Stomach (tissue), 8 donors: ENCODE measurements at regions not wholly inside any gene's neighbourhood (a gene's known extent, or its start where the extent isn't known, plus 50 kb on each side); places are given as distances from the start of the nearest gene placed in this dataset.

Experiments used
- DNase-seq, 2 donors: peaks; one replicate each; pipeline versions ENCODE4 v3.0.0 to v3.0.0-alpha.2; 2013 to 2019
- H3K27ac ChIP-seq, 5 donors: fragments of 200-600 bp in 4 of 5; sonication (generic) in 4 of 5; one replicate each; pipeline ENCODE4 v1.5.1; 2013 to 2019; ENCODE audit warnings: mild to moderate bottlenecking in 1 of 5, moderate library complexity in 1 of 5
- H3K27me3 ChIP-seq, 3 donors: fragments of 200-600 bp; sonication (generic); one replicate each; pipeline ENCODE4 v1.5.1; 2017 to 2019; ENCODE audit warnings: mixed run types in 1 of 3
- H3K36me3 ChIP-seq, 4 donors: fragments of 200-600 bp; sonication (generic); 1 replicate in 3 of 4; 2 replicates in 1 of 4; pipeline ENCODE4 v1.5.1; 2016 to 2019
- H3K4me1 ChIP-seq, 4 donors: fragments of 200-600 bp; sonication (generic); one replicate each; pipeline ENCODE4 v1.5.1; 2016 to 2019
- H3K4me3 ChIP-seq, 4 donors: fragments of 200-600 bp; sonication (generic) in 3 of 4; one replicate each; pipeline ENCODE4 v1.5.1; 2016 to 2019; ENCODE audit warnings: mild to moderate bottlenecking in 1 of 4
- H3K9me3 ChIP-seq, 4 donors: fragments of 200-600 bp; sonication (generic); one replicate each; pipeline ENCODE4 v1.5.1; 2016 to 2019
- CTCF ChIP-seq, 7 experiments: fragments of 450-650 bp in 4 of 7; fragments of 200-600 bp in 3 of 7; sonication (generic) in 3 of 7; IDR thresholded peaks; one replicate each; pipeline ENCODE4 v1.5.1; 2016 to 2019; ENCODE audit warnings: antibody characterized with exemption in 7 of 7, control low read depth in 2 of 7, mild to moderate bottlenecking in 1 of 7
- EP300 ChIP-seq: sonication (generic); formaldehyde crosslinking; IDR thresholded peaks from one replicate; pipeline ENCODE4 v1.6.1; 2017; ENCODE audit warnings: antibody characterized with exemption
- POLR2A ChIP-seq, 4 donors: fragments of 450-650 bp; IDR thresholded peaks; one replicate each; pipeline ENCODE4 v1.6.1; 2016; ENCODE audit warnings: antibody characterized with exemption in 4 of 4, control low read depth in 2 of 4, mild to moderate bottlenecking in 1 of 4, moderate library complexity in 1 of 4
- POLR2AphosphoS5 ChIP-seq, 3 donors: sonication (generic); formaldehyde crosslinking; IDR thresholded peaks; one replicate each; pipeline ENCODE4 v1.6.1; 2016; ENCODE audit warnings: antibody characterized with exemption in 3 of 3
- WGBS, 5 donors: extraction: QIAGEN DNeasy Blood & Tissue Kit in 3 of 5; methylation state at CpG; one replicate each; pipeline versions ENCODE4 v1.1.5 to v1.1.7; 2013 to 2018; 5-methylcytosine and 5-hydroxymethylcytosine counted together
- intact Hi-C: fragments of 100-400 bp; cut with DNase I; formaldehyde crosslinking; loops from one replicate; pipeline ENCODE4 v1.15.1; 2023; ENCODE audit warnings: low total_unique reads
- donor health status: healthy with polysubstance abuse.
- donor health status: Bipolar disorder and iron deficiency.
- donor health status: healthy.

DNA sequence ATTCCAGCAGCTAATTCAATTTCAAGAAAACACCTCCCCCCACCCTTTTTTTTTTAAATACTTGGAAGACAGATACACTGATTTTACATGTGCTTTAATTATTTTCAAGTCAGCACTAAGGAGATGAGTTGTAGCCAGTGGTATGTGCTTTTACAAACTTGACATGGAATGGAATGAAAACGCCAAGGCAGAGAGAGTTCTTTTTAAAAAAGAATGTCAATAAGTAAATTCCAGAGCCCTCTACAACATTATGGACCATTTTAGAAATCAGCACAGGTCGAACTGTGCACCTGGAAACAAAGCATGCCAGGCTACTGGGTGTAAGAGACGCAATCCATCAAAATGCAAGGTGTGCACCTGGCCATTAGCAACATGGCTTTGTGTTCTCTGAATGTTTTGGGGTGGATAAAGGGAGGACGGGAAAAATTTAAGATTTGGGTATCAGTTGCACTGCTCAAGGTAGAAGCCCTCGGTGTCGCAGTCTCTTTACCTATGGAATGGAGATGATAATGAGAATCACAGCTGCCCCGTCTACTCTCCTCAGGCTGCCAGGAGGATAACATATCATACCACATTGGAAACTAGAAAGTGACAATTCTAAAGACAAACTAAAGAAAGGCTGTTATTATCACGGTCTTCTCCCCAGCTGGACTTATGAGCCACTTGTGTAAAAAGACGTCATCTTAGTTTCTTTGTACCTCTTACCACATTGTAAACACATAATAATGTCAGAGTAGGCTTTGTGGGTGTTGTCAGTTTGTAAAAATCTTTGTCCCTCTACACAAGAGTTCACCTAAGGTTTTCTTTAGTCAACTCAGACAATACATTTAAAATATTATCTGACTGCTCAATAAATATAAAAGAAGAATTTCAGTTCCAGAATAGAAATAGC is 107.4 kb upstream of the PRICKLE2 start:
- no peak for TF ChIP-seq POLR2AphosphoS5 (IDR thresholded peaks at IDR 0.05)
- no peak for TF ChIP-seq POLR2A (IDR thresholded peaks at IDR 0.05)
- no peak for TF ChIP-seq CTCF (IDR thresholded peaks at IDR 0.05)
- TF ChIP-seq EP300, result no peak
- WGBS, 5 donors, result 61 to 71% (median 65%) methylated on average over 9 of the region's 9 CpGs
- Histone ChIP-seq H3K27me3 (no peaks in the 10 kb centered on the region), H3K9me3 (no peaks in the 10 kb centered on the region), H3K4me3 (no peak overlapping the region), H3K4me1 (peaks cover 0 to 4% (median 0%) of the 10 kb centered on the region in 4 donors), H3K36me3 (no peaks in the 10 kb centered on the region), H3K27ac (no peak overlapping the region)
- no peak for DNase-seq
- intact Hi-C loops, result no loop called here

DNA sequence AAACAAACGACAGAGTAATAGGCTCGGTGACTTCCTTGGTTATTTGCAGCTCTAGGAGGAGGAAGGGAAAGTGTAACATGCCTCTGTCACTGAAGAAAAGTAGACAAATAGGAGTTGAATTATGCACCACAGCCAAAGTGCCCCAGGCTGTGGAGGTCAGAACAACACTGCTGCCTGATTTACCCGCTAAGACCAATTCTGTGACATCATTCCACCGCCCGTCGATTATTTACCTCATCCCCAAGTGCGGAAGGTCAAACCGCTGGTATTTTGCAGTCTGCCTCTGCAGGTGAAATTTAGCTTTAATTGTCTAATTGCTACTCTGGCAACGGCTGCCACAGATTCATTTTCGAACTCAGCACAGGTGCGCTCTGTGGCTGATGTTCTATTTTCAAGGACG is 106.3 kb upstream of the PRICKLE2 start:
- WGBS, 5 donors, result 69 to 87% (median 77%) methylated on average over 12 of the region's 12 CpGs
- Histone ChIP-seq H3K9me3 (no peaks in the 10 kb centered on the region), H3K27me3 (no peaks in the 10 kb centered on the region), H3K4me3 (no peak overlapping the region), H3K4me1 (peaks cover 0 to 4% (median 0%) of the 10 kb centered on the region in 4 donors), H3K36me3 (no peaks in the 10 kb centered on the region), H3K27ac (no peak overlapping the region)
- intact Hi-C loops, result no loop called here
- DNase-seq, result no peak
- TF ChIP-seq POLR2A (IDR thresholded peaks at IDR 0.05) (no peak), POLR2AphosphoS5 (IDR thresholded peaks at IDR 0.05) (no peak), EP300 (no peak), CTCF (IDR thresholded peaks at IDR 0.05) (no peak)

DNA sequence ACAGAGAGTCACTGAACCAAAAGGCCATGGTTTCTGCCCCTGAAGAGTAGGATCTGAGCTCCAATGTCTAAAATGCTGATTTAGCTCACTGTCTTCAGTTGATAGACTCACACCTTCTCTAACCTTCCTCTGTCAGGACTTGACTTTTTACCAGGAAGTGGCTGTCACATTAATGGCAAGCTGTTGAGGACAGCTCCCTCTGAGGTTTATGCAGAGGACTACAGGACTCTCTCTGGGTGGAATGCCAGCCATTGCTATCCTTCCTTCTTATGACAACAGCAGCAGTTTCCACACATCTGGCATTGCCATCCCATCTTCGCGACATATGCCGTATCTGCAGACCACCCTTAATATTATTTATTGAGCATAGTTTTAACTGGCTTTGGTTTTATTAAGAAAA is 103.8 kb upstream of the PRICKLE2 start:
- Histone ChIP-seq H3K4me1 (peaks cover 0 to 4% (median 0%) of the 10 kb centered on the region in 4 donors), H3K9me3 (no peaks in the 10 kb centered on the region), H3K27ac (no peak overlapping the region), H3K36me3 (no peaks in the 10 kb centered on the region), H3K4me3 (no peak overlapping the region), H3K27me3 (no peaks in the 10 kb centered on the region)
- peak in 1 of 2 donors; percentile 14 for DNase-seq
- WGBS, 5 donors, result 71 to 100% (median 83%) methylated on average over 3 of the region's 3 CpGs
- intact Hi-C loops, result no loop called here
- TF ChIP-seq EP300 (no peak), POLR2AphosphoS5 (IDR thresholded peaks at IDR 0.05) (no peak), CTCF (IDR thresholded peaks at IDR 0.05) (no peak), POLR2A (IDR thresholded peaks at IDR 0.05) (no peak)

DNA sequence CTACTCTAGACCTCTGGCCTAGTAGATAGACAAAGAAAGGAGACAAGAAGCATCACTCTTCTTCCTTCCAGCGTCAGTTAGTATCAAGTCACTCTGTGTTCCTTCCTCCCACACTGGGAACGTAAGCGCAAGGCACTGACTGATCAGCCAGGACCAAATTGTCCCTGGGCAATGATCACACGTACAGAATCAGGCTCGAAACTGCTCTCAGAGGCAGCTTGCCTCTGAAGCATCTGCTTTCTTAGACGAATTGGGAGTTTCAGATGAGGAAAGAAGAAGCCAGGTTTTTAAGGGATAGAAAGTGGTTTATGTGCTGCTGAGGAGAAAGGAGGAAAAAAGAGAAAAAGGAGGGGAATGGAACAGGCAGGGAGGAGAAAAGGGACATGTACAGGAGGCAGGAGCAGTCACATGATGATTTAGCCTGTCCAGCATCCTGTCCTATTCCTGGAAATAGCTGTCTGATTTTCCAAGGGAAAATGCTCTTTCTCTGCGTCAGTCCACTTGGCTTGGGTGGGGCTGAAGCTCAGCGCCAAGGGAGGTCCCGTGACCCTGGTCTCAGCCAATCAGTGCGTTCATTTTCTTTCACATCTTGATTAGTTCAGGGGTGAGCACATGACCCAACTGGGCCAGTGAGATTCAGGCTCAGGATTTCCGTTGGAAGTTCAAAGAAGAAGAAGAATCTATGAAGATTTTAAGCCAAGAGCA is 102.0 kb upstream of the PRICKLE2 start:
- no peaks in the 10 kb centered on the region for H3K9me3 ChIP-seq
- no peaks in the 10 kb centered on the region for H3K27me3 ChIP-seq
- H3K4me3 ChIP-seq, result no peak overlapping the region
- TF ChIP-seq POLR2A (IDR thresholded peaks at IDR 0.05), result no peak
- peak in 1 of 3 donors; percentile 3 for TF ChIP-seq POLR2AphosphoS5 (IDR thresholded peaks at IDR 0.05)
- H3K36me3 ChIP-seq, result no peaks in the 10 kb centered on the region
- intact Hi-C loops, result no loop called here
- H3K27ac ChIP-seq, result peak overlapping the region; percentile 18 to 77 (median 65)
- no peaks in the 10 kb centered on the region for H3K4me1 ChIP-seq
- DNase-seq, result peak in 1 of 2 donors; percentile 80
- 65 to 83% (median 73%) methylated on average over 11 of the region's 11 CpGs for WGBS, 5 donors
